ENCODE measurements at regions not wholly inside any gene's neighbourhood (a gene's known extent, or its start where the extent isn't known, plus 50 kb on each side); places are given as distances from the start of the nearest gene placed in this dataset.
"Not testable (repeated sequence)": the region's sequence is repeated elsewhere in the genome, so short reads cannot be mapped to it uniquely, and the experiment has no call there.

- TF ChIP-seq EZH2phosphoT487 (IDR thresholded peaks at IDR 0.05; ENCODE audit: borderline replicate concordance, low read depth) (no peak), POLR2AphosphoS5 (IDR thresholded peaks at IDR 0.05; ENCODE audit: low read depth, low read length) (no peak), MXI1 (IDR thresholded peaks at IDR 0.05; ENCODE audit: low read depth, low read length) (no peak), FOXM1 (IDR thresholded peaks at IDR 0.05; ENCODE audit: low read depth) (no peak), TEAD4 (IDR thresholded peaks at IDR 0.05; ENCODE audit: borderline replicate concordance, insufficient read depth) (no peak), SIN3A (IDR thresholded peaks at IDR 0.05; ENCODE audit: borderline replicate concordance, low read depth, low read length) (no peak), MAX (IDR thresholded peaks at IDR 0.05; ENCODE audit: low read depth) (no peak)
- TF ChIP-seq, protein P1, sequence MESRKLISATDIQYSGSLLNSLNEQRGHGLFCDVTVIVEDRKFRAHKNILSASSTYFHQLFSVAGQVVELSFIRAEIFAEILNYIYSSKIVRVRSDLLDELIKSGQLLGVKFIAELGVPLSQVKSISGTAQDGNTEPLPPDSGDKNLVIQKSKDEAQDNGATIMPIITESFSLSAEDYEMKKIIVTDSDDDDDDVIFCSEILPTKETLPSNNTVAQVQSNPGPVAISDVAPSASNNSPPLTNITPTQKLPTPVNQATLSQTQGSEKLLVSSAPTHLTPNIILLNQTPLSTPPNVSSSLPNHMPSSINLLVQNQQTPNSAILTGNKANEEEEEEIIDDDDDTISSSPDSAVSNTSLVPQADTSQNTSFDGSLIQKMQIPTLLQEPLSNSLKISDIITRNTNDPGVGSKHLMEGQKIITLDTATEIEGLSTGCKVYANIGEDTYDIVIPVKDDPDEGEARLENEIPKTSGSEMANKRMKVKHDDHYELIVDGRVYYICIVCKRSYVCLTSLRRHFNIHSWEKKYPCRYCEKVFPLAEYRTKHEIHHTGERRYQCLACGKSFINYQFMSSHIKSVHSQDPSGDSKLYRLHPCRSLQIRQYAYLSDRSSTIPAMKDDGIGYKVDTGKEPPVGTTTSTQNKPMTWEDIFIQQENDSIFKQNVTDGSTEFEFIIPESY (IDR thresholded peaks at IDR 0.05; ENCODE audit: borderline replicate concordance, low read depth): no peak
These were observed 142.6 kb upstream of the SPRED2 start (continued) for GRCh38 chr2:65574993-65575392.

DNA sequence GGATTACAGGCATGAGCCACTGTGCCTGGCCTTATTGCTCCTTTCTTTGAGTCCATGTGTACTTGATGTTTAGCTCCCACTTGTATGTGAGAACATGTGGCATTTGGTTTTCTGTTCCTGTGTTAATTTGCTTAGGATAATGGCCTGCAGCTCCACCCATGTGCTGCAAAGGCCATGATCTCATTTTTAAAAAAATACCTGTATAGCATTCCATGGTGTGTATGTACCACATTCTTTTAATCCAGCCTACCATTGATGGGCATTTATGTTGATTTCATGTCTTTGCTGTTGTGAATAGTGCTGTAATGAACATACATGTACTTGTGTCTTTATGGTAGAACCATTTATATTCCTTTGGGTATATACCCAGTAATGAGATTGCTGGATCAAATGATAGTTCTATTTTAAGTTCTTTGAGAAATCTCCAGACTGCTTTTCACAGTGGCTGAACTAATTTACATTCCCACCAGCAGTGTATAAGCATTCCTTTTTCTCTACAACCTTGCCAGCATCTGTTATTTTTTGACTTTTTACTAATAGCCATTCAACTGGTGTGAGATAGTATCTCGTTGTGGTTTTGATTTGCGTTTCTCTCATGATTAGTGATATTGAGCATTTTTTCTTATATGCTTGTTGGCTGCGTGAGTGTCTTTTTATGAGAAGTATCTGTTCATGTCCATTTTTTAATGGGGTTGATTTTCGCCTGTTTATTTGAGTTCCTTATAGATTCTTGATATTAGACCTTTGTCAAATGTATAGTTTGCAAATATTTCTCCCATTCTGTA is 136.4 kb upstream of the SPRED2 start:
- H3K9me3 ChIP-seq; H3K27me3 ChIP-seq (ENCODE audit: insufficient read depth); H3K36me3 ChIP-seq (replicated peaks in 1 of 2; ENCODE audit: control insufficient read depth in 1 of 2, insufficient read depth in 2 of 2, low read length in 1 of 2); H3K4me1 ChIP-seq (ENCODE audit: control insufficient read depth in 1 of 2, insufficient read depth in 2 of 2, low read depth in 1 of 2, low read length in 1 of 2); H3K9me2 ChIP-seq; CTCF ChIA-PET; H3K4me2 ChIP-seq; H3K79me2 ChIP-seq (ENCODE audit: insufficient read depth); H4K20me1 ChIP-seq (ENCODE audit: insufficient read depth); H2AFZ ChIP-seq (ENCODE audit: low read depth); H3F3A ChIP-seq (replicated peaks; ENCODE audit: insufficient read depth); POLR2A ChIA-PET; DNase-seq; H3K9ac ChIP-seq; H3K4me3 ChIP-seq (ENCODE audit: low read depth in 2 of 2, low read length in 1 of 2): not testable (repeated sequence)
- peak overlapping the region in 1 of 2 experiments; percentile 10; a peak in 1 of 4 replicates for H3K27ac ChIP-seq (ENCODE audit: low read depth in 2 of 2, low read length in 1 of 2)
- WGBS (ENCODE audit: low lambda C conversion rate): 75% methylated on average over 4 of the region's 4 CpGs

GRCh38 chr2:65566617-65567016 is 134.2 kb upstream of the SPRED2 start:
- H4K20me1 ChIP-seq (ENCODE audit: insufficient read depth): no peaks in the 10 kb centered on the region
- no peak for TF ChIP-seq FOXJ3 (CRISPR knock-in tag; IDR thresholded peaks at IDR 0.05)
- TF ChIP-seq FOXM1 (IDR thresholded peaks at IDR 0.05; ENCODE audit: low read depth): no peak
- no peak for TF ChIP-seq TAF1 (IDR thresholded peaks at IDR 0.05; ENCODE audit: borderline replicate concordance, low read depth, low read length)
- TF ChIP-seq SIN3A (IDR thresholded peaks at IDR 0.05; ENCODE audit: borderline replicate concordance, low read depth, low read length): no peak
- no peak for TF ChIP-seq IRF3 (IDR thresholded peaks at IDR 0.05; ENCODE audit: low read depth, low read length)
- no peak for TF ChIP-seq NRF1 (IDR thresholded peaks at IDR 0.05; ENCODE audit: low read depth, low read length)
- no peak for TF ChIP-seq MXI1 (IDR thresholded peaks at IDR 0.05; ENCODE audit: low read depth, low read length)
- TF ChIP-seq YY1 (IDR thresholded peaks at IDR 0.05; ENCODE audit: low read depth): no peak
- TF ChIP-seq JUND (IDR thresholded peaks at IDR 0.05): no peak
- TF ChIP-seq RAD21 (IDR thresholded peaks at IDR 0.05; ENCODE audit: low read length): no peak
- TF ChIP-seq ELF1 (IDR thresholded peaks at IDR 0.05): no peak
- H3K9ac ChIP-seq: no peak overlapping the region
- no peaks in the 10 kb centered on the region for H3K36me3 ChIP-seq (replicated peaks in 1 of 2; ENCODE audit: control insufficient read depth in 1 of 2, insufficient read depth in 2 of 2, low read length in 1 of 2)
- no peak overlapping the region for H3K27ac ChIP-seq (ENCODE audit: low read depth in 2 of 2, low read length in 1 of 2)
- ChIA-PET POLR2A (no interaction called here), CTCF (interaction anchor here (0.7 to 1.9 kb wide), 4 partner anchors 13 to 379 kb away, joined by 3 to 5 read pairs (median 4); no protein-coding TSS in a partner anchor)
- no peaks in the 10 kb centered on the region for H3K4me1 ChIP-seq (ENCODE audit: control insufficient read depth in 1 of 2, insufficient read depth in 2 of 2, low read depth in 1 of 2, low read length in 1 of 2)
- no peak for DNase-seq
- no peaks in the 10 kb centered on the region for H3K27me3 ChIP-seq (ENCODE audit: insufficient read depth)
- H3K4me2 ChIP-seq: no peak overlapping the region
- no peaks in the 10 kb centered on the region for H3K9me3 ChIP-seq
- H3K4me3 ChIP-seq (ENCODE audit: low read depth in 2 of 2, low read length in 1 of 2): no peak overlapping the region
- H3F3A ChIP-seq (replicated peaks; ENCODE audit: insufficient read depth): peaks cover 4% of the 10 kb centered on the region
- H3K79me2 ChIP-seq (ENCODE audit: insufficient read depth): no peaks in the 10 kb centered on the region
- no peaks in the 10 kb centered on the region for H3K9me2 ChIP-seq
- 97% methylated on average over 9 of the region's 9 CpGs for WGBS (ENCODE audit: low lambda C conversion rate)
- H2AFZ ChIP-seq (ENCODE audit: low read depth): no peak overlapping the region
